C4-2B (cell line): ENCODE measurements at regions not wholly inside any gene's neighbourhood (a gene's known extent, or its start where the extent isn't known, plus 50 kb on each side); places are given as distances from the start of the nearest gene placed in this dataset.

ENCODE experiments used
- ZFX ChIP-seq: fragments of 450-650 bp; IDR thresholded peaks from 2 replicates; pipeline ENCODE4 v1.6.1; 2017
- TF ChIP-seq, protein P1 (sequence below): fragments of 450-650 bp; conservative IDR thresholded peaks from 2 replicates; pipeline ENCODE4 v1.5.1; 2017; ENCODE audit warnings: mild to moderate bottlenecking

GRCh38 chr4:31617667-31618066, 897.5 kb downstream of the PCDH7 start:
- TF ChIP-seq, protein P1, sequence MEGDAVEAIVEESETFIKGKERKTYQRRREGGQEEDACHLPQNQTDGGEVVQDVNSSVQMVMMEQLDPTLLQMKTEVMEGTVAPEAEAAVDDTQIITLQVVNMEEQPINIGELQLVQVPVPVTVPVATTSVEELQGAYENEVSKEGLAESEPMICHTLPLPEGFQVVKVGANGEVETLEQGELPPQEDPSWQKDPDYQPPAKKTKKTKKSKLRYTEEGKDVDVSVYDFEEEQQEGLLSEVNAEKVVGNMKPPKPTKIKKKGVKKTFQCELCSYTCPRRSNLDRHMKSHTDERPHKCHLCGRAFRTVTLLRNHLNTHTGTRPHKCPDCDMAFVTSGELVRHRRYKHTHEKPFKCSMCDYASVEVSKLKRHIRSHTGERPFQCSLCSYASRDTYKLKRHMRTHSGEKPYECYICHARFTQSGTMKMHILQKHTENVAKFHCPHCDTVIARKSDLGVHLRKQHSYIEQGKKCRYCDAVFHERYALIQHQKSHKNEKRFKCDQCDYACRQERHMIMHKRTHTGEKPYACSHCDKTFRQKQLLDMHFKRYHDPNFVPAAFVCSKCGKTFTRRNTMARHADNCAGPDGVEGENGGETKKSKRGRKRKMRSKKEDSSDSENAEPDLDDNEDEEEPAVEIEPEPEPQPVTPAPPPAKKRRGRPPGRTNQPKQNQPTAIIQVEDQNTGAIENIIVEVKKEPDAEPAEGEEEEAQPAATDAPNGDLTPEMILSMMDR = no peak
- TF ChIP-seq ZFX = no peak
